Kidney (tissue), 13 donors: ENCODE measurements at regions not wholly inside any gene's neighbourhood (a gene's known extent, or its start where the extent isn't known, plus 50 kb on each side); places are given as distances from the start of the nearest gene placed in this dataset.
A peak's percentile ranks its signal among the peaks of the same experiment; 100 is the strongest.

ENCODE experiments used
- DNase-seq, 5 donors: peaks; one replicate each; pipeline ENCODE4 v3.0.0-alpha.2; 2013 to 2020
- FAIRE-seq: peaks from 2 replicates; lab custom pipeline; 2012; peaks lifted over from hg19 to GRCh38; lab: Jason Lieb, UNC
- H3K27ac ChIP-seq, 2 donors: one replicate each; pipeline ENCODE4 v1.7.0; 2013; ENCODE audit warnings: low read depth in 2 of 2, low read length in 2 of 2, inconsistent platforms in 1 of 2
- H3K27me3 ChIP-seq: one replicate; pipeline ENCODE4 v1.7.1; 2013; ENCODE audit warnings: low read length, inconsistent platforms; ENCODE audit not compliant: control insufficient read depth, insufficient read depth
- H3K36me3 ChIP-seq, 3 donors: one replicate each; pipeline versions ENCODE4 v1.7.0 to v1.7.1; 2013; ENCODE audit warnings: low read length in 3 of 3, control low read depth in 1 of 3, inconsistent platforms in 1 of 3; ENCODE audit not compliant: insufficient read depth in 3 of 3, control insufficient read depth in 2 of 3
- H3K4me1 ChIP-seq, 3 donors: one replicate each; pipeline versions ENCODE4 v1.7.0 to v1.7.1; 2013; ENCODE audit warnings: low read length in 3 of 3, inconsistent platforms in 1 of 3, low read depth in 1 of 3; ENCODE audit not compliant: control insufficient read depth in 2 of 3, insufficient read depth in 2 of 3
- H3K4me3 ChIP-seq, 3 donors: one replicate each; pipeline versions ENCODE4 v1.7.0 to v1.8.1; 2013; ENCODE audit warnings: low read length in 3 of 3, control low read depth in 1 of 3, inconsistent platforms in 1 of 3
- H3K9ac ChIP-seq, 3 donors: one replicate each; pipeline versions ENCODE4 v1.7.0 to v1.7.1; 2013; ENCODE audit warnings: low read length in 3 of 3, control low read depth in 1 of 3, inconsistent platforms in 1 of 3
- H3K9me3 ChIP-seq, 3 donors: one replicate each; pipeline versions ENCODE4 v1.7.0 to v1.7.1; 2013; ENCODE audit warnings: low read length in 3 of 3, control low read depth in 1 of 3, inconsistent platforms in 1 of 3; ENCODE audit not compliant: control insufficient read depth in 2 of 3, insufficient read depth in 1 of 3
- CTCF ChIP-seq: IDR thresholded peaks from 3 replicates; pipeline ENCODE4 v1.5.1; 2012; ENCODE audit warnings: mild to moderate bottlenecking, moderate library complexity, borderline replicate concordance; ENCODE audit not compliant: insufficient read depth; ENCODE audit errors: extremely low read depth
- intact Hi-C: fragments of 100-400 bp; cut with DNase I; formaldehyde crosslinking; loops from one replicate; pipeline ENCODE4 v1.11.1; 2022
- donor health status: control.
- donor health status: control.
- donor health status: control.
- donor health status: control.
- donor health status: control.
- donor health status: DM: yes; HTN: yes; CAD: no.
- donor health status: Normal renal cell carcinoma (clear cell type).

GRCh38 chr1:178020968-178021640 is 51.2 kb upstream of the SEC16B start:
- no peaks in the 10 kb centered on the region for H3K9me3 ChIP-seq
- DNase-seq (no peak), FAIRE-seq (no peak)
- peaks cover 0 to 29% (median 10%) of the 10 kb centered on the region in 3 donors for H3K36me3 ChIP-seq
- intact Hi-C loops, result no loop called here
- TF ChIP-seq CTCF, result no peak
- no peak overlapping the region for H3K9ac ChIP-seq
- peaks cover 0 to 9% (median 4%) of the 10 kb centered on the region in 3 donors for H3K4me1 ChIP-seq
- no peak overlapping the region for H3K4me3 ChIP-seq
- H3K27me3 ChIP-seq, result no peaks in the 10 kb centered on the region
- H3K27ac ChIP-seq, result no peak overlapping the region

GRCh38 chr1:178021950-178022349 is 52.1 kb upstream of the SEC16B start:
- Histone ChIP-seq H3K4me1 (peaks cover 0 to 9% (median 4%) of the 10 kb centered on the region in 3 donors), H3K9me3 (no peaks in the 10 kb centered on the region), H3K4me3 (no peak overlapping the region), H3K36me3 (peaks cover 0 to 27% (median 10%) of the 10 kb centered on the region in 3 donors), H3K9ac (no peak overlapping the region), H3K27me3 (no peaks in the 10 kb centered on the region), H3K27ac (peak overlapping the region in 1 of 2 donors; percentile 33)
- FAIRE-seq, result no peak
- intact Hi-C loops, result no loop called here
- DNase-seq, result peak in 2 of 5 donors; percentile 24 to 41
- TF ChIP-seq CTCF, result no peak

GRCh38 chr1:178023181-178023618 is 53.3 kb upstream of the SEC16B start:
- H3K9ac ChIP-seq, result no peak overlapping the region
- FAIRE-seq, result peak; percentile 85
- H3K4me1 ChIP-seq, result peaks cover 0 to 9% (median 4%) of the 10 kb centered on the region in 3 donors
- no peak for DNase-seq
- H3K9me3 ChIP-seq, result no peaks in the 10 kb centered on the region
- no peak for TF ChIP-seq CTCF
- H3K27me3 ChIP-seq, result no peaks in the 10 kb centered on the region
- H3K4me3 ChIP-seq, result no peak overlapping the region
- intact Hi-C loops, result no loop called here
- peaks cover 0 to 23% (median 5%) of the 10 kb centered on the region in 3 donors for H3K36me3 ChIP-seq
- peak overlapping the region; percentile 62 to 66 for H3K27ac ChIP-seq
